ENCODE measurements at regions not wholly inside any gene's neighbourhood (a gene's known extent, or its start where the extent isn't known, plus 50 kb on each side); places are given as distances from the start of the nearest gene placed in this dataset.
"Not testable (repeated sequence)": the region's sequence is repeated elsewhere in the genome, so short reads cannot be mapped to it uniquely, and the experiment has no call there.

DNA sequence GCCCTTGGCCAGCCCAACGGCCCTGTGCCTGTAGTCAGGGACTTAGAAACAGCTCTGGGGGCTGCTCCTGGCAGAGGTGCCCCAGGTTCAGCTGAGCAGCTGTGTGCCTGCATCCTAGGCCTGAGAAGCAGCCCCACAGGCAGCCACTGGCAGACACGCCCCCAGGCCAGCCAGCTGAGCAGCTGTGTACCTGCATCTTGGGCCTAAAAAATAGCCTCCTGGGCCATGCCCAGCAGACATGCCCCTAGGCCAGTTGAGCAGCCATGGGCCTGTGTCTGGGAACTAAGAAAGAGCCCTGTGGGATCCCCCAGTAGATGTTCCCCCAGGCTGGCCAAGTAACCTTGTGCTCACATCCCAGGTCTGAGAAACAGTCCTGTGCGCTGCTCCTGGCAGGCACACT lies 64.0 kb downstream of the TBR1 start:
- no peak for DNase-seq (ENCODE audit: low spot score)

DNA sequence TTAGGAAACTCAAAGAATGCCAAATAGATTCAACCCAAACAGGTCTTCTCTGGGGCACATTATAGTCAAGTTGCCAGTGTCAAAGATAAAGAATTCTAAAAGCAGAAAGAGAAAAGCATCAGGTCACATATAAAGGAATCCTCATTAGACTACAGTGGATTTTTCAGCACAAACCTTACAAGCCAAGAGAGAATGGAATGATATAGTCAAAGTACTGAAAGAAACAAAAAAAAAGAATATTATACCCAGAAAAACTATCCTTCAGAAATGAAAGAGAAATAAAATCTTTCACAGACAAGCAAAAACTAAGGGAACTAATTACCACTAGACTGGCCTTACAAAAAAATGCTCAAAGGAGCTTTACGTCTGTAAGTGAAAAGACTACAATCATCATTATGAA lies 65.5 kb downstream of the TBR1 start:
- intact Hi-C loops (cut with DNase I), result no loop called here
- no peak for DNase-seq (ENCODE audit: low spot score)

More for the DNA sequence above, 64.0 kb downstream of the TBR1 start:
- intact Hi-C loops (cut with DNase I), result no loop called here

DNA sequence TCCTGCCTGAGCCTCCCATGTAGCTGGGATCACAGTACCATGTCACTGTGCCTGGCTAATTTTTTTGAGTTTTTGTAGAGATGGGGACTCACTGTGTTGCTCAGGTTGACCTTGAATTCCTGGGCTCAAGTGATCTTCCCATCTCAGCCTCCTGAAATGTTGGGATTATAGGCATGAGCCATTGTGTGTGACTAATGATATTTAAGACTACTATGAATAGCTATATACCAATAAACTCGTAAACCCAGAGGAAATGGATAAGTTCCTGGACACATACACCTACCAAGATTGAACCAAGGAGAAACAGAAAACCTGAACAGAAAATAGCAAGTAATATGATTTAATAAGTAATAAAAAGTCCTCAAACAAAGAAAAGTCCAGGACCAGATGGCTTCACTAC lies 68.0 kb downstream of the TBR1 start:
- DNase-seq (ENCODE audit: low spot score), result no peak
- intact Hi-C loops (cut with DNase I), result no loop called here

DNA sequence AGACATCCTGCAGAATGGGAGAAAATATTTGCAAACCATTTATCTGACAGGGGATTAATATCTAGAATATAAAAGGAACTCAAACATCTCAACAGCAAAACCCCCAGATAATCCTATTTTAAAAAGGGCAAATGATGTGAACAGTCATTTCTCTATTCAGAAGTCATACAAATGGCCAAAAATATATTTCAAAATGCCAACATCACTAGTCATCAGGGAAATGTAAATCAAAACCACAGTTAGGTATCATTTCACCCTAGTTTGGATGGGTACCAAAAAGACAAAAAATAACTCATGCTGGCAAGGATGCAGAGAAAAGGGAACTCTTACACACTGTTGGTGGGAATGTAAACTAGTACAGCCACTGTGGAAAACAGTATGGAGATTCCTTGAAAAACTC lies 70.0 kb downstream of the TBR1 start:
- DNase-seq (ENCODE audit: low spot score), result no peak
- intact Hi-C loops (cut with DNase I), result no loop called here

DNA sequence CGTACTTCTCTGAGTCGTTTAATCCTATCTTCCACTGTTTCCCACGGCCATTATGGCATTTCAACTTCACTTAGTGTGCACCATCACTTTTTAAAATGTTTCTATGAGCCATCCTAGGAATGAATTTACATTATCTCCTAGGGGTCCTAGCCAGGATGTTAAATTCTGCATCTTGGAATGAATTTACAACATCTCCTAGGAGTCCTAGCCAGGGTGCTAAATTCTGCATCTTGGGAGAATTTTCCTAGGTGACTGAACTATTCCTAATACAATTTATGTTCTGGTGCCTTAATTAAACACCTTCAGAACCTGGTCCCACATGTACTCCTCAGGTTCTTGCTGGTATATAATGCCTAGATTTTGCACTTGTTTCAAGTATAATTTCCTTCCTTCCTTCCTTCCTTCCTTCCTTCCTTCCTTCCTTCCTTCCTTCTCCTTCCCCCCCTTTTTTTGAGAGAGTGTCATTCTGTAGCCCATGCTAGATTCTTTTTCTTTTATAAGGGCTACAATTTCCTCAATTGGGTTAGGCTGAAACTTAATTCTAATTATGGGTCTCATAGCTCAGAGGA lies 72.1 kb downstream of the TBR1 start:
- intact Hi-C loops (cut with DNase I), result no loop called here
- DNase-seq (ENCODE audit: low spot score), result no peak

DNA sequence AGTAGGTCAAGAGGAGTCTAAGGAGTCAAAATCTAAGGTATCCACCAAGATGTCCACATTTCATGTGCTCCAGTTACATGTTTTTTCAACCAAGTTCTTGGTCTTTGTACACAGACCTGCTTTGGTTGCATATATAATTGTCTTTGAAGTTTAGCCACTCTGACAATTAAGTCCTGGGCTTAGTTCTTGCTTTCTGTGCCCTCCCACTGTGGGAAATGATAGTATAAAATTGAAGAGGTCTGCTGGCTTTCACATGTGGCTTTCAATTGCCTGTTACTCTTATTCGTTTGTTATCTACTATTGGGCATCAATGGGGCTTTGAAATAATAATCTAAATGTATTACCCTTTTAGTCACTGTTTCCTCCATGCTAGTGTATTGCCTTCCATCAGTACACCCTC lies 72.8 kb downstream of the TBR1 start:
- no peak for DNase-seq (ENCODE audit: low spot score)
- intact Hi-C loops (cut with DNase I), result no loop called here

DNA sequence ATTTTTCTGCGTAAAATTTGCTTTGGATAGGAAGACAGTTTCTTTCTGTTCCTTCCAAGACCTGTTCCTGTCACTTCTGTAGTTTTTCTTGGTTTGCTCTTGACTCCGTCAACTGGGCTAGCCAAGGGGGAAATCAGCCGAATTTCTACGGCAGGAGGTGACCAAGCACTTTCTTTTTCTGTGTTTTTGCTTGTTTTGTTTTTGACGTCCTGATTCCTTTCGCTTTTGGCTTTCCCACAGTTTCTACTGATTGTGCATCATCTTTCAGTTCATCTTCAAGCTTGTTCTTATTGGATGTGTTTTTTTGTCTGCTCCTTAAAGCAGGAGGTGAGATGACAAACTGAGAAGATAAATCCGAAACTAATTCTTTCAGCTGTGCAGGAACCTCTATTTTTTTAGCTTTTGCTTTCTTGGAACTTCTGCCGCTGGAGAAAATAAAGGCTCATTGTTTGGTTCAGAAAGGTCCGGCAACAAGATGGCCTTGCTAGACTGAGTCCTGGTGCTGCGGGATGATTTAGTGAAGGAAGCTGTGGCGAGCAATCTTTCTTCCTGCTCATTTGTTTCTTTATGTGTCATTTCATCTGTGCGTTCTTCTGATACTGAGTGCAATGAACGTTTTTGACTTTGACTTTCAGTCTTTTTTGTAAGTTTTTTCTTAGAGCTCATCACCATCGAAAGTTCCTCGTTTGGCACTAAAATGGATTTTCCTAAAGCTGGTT lies 85.0 kb downstream of the TBR1 start:
- intact Hi-C loops (cut with DNase I); DNase-seq (ENCODE audit: low spot score): not testable (repeated sequence)

DNA sequence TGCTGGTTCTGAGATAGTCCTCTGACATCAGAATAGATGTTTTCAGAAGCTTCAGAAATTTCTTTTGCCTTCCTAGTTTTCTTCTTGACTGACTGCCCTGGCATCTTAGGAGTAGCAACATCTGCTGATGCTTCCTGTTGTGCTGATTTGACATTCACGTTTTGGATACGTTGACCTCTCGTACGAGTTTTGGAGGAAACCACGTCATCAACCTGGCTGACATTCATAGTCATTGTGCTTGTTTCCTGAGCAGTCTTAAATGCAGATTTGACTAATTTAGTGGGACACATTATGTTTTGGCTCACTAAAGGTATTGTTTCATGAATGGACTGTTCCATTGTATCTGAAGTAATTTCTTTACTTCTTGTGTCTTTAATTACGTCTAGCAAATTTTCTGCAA lies 86.2 kb downstream of the TBR1 start:
- DNase-seq (ENCODE audit: low spot score); intact Hi-C loops (cut with DNase I): not testable (repeated sequence)

DNA sequence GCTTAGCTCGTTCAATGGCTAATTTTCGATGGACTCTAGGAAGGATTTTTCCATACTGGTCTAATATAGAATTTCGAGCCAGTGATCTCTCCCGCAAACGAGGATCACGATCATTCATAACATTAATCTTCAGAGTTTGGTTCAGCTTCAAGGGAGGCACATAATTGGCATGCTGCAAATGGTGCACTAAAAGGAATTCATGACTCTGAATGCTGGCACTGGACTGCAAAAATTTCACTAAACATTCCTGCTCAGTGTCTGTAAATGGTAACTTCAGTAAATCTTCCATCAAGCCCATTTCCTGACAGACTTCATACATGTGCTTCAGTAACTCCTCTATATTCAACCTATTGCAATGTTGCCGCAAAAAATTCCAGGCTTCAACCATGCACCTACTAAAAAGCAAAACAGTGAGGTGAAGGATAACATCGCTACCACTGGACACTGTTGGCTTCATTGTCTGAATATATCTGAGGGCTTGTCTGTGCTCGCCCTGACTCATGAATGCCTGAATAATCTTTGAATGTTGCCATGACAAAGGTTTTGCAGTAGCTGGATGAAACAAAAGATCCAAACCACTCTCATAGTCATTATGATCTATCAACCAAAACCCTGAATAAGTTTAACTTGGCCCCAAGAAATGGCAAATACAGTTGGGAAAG lies 88.7 kb downstream of the TBR1 start:
- intact Hi-C loops (cut with DNase I); DNase-seq (ENCODE audit: low spot score): not testable (repeated sequence)

DNA sequence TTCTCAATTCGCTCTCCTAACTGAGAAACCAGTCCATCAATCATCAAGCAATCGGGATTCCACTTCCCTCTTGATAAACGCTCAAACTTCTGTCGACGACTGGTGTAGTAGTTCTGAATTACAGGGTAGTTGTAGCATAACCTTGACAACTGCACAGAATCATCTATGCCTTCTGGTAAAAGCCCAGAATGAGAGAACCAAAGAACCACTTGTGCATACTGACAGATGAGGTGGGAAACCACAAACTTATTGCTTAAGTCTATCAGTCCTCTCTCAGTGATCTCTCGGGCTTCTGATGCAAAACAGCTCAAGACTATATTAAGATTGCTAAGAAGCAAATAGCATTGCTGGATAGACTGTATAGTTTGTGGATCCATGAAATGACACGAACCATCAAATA lies 89.4 kb downstream of the TBR1 start:
- intact Hi-C loops (cut with DNase I); DNase-seq (ENCODE audit: low spot score): not testable (repeated sequence)

DNA sequence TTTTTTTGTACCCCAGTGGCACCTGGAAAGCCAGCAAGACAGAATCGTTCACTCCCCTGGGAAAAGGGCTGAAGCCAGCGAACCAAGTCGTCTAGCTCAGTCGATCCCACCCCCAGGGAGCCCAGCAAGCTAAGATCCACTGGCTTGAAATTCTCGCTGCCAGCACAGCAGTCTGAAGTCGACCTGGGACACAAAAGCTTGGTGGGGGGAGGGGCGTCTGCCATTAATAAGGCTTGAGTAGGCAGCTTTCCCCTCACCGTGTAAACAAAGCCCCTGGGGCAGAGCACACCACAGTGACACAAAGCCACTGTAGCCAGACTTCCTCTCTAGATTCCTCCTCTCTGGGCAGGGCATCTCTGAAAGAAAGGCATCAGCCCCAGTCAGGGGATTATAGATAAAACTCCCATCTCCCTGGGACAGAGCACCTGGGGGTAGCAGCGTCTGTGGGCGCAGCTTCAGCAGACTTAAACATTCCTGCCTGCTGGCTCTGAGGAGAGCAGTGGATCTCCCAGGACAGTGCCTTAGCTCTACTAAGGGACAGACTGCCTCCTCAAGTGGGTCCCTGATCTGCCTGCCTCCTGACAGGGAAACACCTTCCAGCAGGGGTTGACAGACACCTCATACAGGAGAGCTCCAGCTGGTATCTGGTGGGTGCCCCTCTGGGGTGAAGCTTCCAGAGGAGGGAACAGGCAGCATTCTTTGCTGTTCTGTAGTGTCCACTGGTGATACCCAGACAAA lies 97.4 kb downstream of the TBR1 start:
- intact Hi-C loops (cut with DNase I), result loop anchor here in 1 of 2 donors (10.0 kb wide), 1 partner anchor 1359 kb away; no protein-coding TSS in a partner anchor
- DNase-seq (ENCODE audit: low spot score), result not testable (repeated sequence)

DNA sequence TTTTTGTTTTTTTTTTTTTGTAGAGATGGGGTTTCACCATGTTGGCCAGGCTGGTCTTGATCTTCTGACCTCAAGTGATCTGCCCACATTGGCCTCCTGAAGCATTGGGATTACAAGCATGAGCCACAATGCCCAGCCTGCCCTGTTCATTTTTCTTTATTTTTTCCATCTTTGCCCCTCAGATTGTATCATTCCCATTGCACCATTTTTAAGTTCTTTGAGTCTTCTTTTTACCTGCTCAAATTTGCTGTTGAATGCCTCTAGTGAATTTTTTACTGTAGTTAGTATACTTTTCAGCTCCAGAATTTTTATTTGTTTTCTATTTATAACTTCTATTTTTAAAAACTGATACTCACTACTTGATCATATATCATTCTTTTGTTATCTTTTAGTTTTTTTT lies 101.4 kb upstream of the SLC4A10 start:
- no peak for DNase-seq (ENCODE audit: low spot score)
- intact Hi-C loops (cut with DNase I), result no loop called here

DNA sequence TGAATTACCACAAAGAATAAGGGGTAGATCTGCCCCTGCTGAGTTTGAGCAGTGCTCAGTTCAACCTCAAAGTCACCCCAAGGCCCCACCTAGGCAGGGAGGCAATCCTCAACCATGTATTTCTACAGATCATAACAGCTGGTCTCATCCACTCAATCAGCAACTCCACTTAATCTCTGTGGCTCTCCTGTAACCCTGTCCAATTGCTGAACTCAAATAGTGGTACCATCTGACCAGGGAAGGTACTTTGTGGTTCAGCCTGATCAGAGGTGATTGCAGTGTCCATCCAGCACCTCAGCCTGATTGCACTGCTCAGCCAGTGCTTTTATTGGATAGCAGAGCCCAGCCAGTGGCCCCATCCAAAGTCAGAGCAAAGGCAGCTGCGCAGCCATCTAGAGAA lies 91.0 kb upstream of the SLC4A10 start:
- intact Hi-C loops (cut with DNase I), result no loop called here
- no peak for DNase-seq (ENCODE audit: low spot score)

DNA sequence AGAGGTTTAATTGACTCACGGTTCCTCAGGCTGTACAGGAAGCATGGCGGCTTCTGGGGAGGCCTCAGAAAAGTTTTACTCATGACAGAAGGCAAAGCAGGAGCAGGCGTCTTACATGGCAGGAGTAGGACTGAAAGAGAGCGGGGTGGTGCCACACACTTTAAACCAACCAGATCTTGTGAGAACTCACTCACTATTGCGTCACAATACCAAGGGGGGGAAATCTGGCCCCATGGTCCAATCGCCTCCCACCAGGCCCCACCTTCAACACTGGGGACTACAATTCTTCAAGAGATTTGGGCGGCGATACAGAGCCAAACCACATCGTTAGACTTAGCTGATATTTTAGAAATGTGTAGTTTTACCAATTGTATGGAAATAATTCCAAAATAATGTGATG lies 77.6 kb upstream of the SLC4A10 start:
- intact Hi-C loops (cut with DNase I), result no loop called here

DNA sequence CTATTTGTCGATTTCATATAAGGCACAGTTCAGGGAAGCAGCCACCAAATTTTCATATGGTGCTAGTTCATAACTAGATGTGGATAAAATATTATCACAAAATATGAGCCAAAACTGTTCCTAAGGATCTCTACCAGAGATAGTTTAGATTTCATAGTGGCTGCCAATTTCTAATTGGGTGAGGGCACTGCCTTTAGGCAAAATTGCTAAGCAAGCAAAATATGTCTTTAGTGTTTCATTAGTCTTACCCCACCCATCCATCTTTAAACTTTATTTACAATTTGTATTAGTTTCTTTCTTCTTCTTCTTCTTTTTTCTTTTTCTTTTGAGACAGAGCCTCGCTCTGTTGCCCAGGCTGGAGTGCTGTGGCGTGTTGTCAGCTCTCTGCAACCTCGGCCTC lies 77.1 kb upstream of the SLC4A10 start:
- intact Hi-C loops (cut with DNase I), result no loop called here
- DNase-seq (ENCODE audit: low spot score), result no peak

More for the DNA sequence above, 77.6 kb upstream of the SLC4A10 start:
- DNase-seq (ENCODE audit: low spot score), result no peak

DNA sequence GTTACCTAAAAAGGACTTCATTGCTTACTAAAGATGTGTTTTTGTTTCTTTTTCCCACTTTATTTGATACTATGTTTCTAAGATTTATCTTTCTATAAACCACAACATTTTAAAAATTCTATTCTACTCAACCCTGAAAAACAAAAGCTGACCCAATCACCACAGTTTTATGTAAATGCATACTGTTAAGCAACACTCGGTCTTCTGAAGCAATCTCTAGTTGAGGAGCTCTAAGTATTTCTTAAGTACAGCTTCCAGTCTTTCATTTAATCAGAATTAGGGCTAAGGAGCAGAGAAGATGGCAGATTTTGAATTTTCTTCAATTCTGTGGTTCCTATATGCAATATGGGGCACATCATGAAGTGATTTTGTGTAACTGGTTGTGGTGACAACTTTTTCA lies 72.2 kb upstream of the SLC4A10 start:
- no peak for DNase-seq (ENCODE audit: low spot score)
- intact Hi-C loops (cut with DNase I), result no loop called here

DNA sequence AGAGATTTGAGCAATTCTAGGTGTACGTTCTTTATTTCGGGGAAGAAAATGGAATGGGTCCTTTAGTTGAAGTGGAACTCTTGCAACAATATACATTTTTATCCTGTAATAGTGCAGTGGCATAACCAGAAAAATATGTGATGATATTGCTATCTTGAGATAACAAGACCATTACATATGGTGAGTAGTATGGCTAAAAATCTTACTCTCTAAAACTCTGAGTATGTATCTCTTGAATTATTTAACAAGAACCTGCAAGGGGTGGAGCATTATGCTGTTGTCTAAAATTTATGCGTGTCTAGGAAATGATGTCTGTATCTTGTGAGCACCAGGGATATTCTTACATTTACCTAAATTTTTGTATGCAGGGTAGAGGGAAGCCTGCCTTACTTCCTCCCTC lies 68.4 kb upstream of the SLC4A10 start:
- no peak for DNase-seq (ENCODE audit: low spot score)
- intact Hi-C loops (cut with DNase I), result no loop called here

DNA sequence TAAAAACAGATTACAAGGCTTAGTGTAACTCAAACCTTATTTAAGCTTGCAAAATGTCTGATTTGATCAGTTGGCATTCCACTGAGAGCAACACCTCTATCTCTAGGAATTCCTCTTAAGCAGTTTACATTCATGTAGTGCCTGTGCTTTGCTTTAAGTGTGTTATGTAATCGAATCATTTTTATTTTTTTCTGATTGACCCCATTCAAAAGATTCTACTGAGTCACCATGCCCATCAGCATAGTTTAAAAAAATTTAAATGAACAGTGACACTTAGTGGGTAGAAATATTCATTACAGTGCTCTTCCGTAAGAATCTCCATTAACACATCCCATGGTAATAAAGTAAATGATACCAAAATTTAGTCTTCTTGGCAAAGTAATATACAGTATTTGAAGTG lies 67.8 kb upstream of the SLC4A10 start:
- intact Hi-C loops (cut with DNase I), result no loop called here
- DNase-seq (ENCODE audit: low spot score), result no peak

DNA sequence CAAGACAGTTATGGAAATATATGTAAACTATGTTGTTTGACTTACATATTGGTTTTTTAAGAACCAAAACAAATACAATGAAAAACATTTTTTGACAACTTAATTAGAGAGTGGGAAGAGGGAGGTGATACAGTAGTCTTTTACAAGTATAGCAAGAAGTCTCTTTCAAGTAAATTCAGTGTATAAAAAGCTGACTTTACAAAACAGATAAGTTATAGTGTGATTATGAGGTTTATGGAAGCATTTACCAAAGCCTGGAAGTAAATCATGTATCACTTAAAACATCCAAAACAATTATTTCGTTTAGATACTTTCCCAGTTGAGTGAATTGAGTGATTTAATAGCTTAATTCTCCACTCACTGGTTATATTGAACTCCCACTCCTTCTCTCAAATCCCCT lies 66.7 kb upstream of the SLC4A10 start:
- no peak for DNase-seq (ENCODE audit: low spot score)
- intact Hi-C loops (cut with DNase I), result no loop called here

DNA sequence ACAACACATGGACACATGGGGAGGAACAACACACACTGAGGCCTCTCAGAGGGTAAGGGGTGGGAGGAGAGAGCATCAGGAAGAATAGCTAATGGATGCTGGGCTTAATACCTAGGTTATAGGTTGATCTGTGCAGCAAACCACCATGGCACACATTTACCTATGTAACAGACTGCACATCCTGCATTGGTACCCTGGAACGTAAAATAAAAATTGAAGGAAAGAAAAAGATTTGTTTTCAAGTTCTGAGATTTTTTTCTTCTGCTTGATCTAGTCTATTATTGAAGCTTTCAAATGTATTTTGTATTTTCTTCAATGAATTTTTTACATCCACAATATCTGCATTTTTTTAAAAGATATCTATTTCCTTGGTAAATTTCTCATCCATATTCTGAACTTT lies 59.3 kb upstream of the SLC4A10 start:
- no peak for DNase-seq (ENCODE audit: low spot score)
- intact Hi-C loops (cut with DNase I), result no loop called here
